Dermis microvascular lymphatic vessel endothelial cell (primary cell): ENCODE measurements at regions not wholly inside any gene's neighbourhood (a gene's known extent, or its start where the extent isn't known, plus 50 kb on each side); places are given as distances from the start of the nearest gene placed in this dataset.

Experiments used
- DNase-seq, 2 donors: peaks; one replicate each; pipeline versions ENCODE4 v3.0.0 to v3.0.0-alpha.2; 2010; ENCODE audit warnings: low read depth in 2 of 2

- DNase-seq: no peak
These were observed 183.5 kb downstream of the CBLN2 start for GRCh38 chr18:72360634-72361033.

- no peak for DNase-seq
These were observed 201.2 kb downstream of the CBLN2 start for GRCh38 chr18:72342933-72343332.

GRCh38 chr18:72339976-72340375 lies 204.2 kb downstream of the CBLN2 start:
- DNase-seq: no peak

GRCh38 chr18:72336786-72337185 lies 207.4 kb downstream of the CBLN2 start:
- no peak for DNase-seq

- no peak for DNase-seq
These were observed 214.6 kb downstream of the CBLN2 start for GRCh38 chr18:72329533-72329932.

GRCh38 chr18:72325307-72325706 lies 218.8 kb downstream of the CBLN2 start:
- DNase-seq: no peak

- no peak for DNase-seq
These were observed 219.5 kb downstream of the CBLN2 start for GRCh38 chr18:72324677-72325076.

- no peak for DNase-seq
These were observed 227.6 kb downstream of the CBLN2 start for GRCh38 chr18:72316497-72316896.

- DNase-seq: no peak
These were observed 260.8 kb downstream of the CBLN2 start for GRCh38 chr18:72283148-72283925.

GRCh38 chr18:72273025-72273424 lies 271.1 kb downstream of the CBLN2 start:
- no peak for DNase-seq

GRCh38 chr18:72261590-72261989 lies 282.6 kb downstream of the CBLN2 start:
- DNase-seq: no peak

GRCh38 chr18:72246076-72246475 lies 298.1 kb downstream of the CBLN2 start:
- no peak for DNase-seq

GRCh38 chr18:72235422-72235821 lies 308.7 kb downstream of the CBLN2 start:
- DNase-seq: no peak

GRCh38 chr18:72233106-72233505 lies 311.0 kb downstream of the CBLN2 start:
- no peak for DNase-seq

- DNase-seq: no peak
These were observed 311.5 kb downstream of the CBLN2 start for GRCh38 chr18:72232644-72233043.

- no peak for DNase-seq
These were observed 318.2 kb downstream of the CBLN2 start for GRCh38 chr18:72225958-72226357.

GRCh38 chr18:72223733-72224132 lies 320.4 kb downstream of the CBLN2 start:
- DNase-seq: no peak

- DNase-seq: no peak
These were observed 335.0 kb downstream of the CBLN2 start for GRCh38 chr18:72208920-72209676.

- DNase-seq: no peak
These were observed 336.9 kb downstream of the CBLN2 start for GRCh38 chr18:72207280-72207679.

GRCh38 chr18:72206814-72207213 lies 337.3 kb downstream of the CBLN2 start:
- DNase-seq: no peak

- DNase-seq: no peak
These were observed 343.1 kb downstream of the CBLN2 start for GRCh38 chr18:72201032-72201431.

- no peak for DNase-seq
These were observed 346.6 kb downstream of the CBLN2 start for GRCh38 chr18:72197591-72197990.

- DNase-seq: no peak
These were observed 350.1 kb downstream of the CBLN2 start for GRCh38 chr18:72194072-72194471.
